K562 (cell line): ENCODE measurements at regions not wholly inside any gene's neighbourhood (a gene's known extent, or its start where the extent isn't known, plus 50 kb on each side); places are given as distances from the start of the nearest gene placed in this dataset.
A peak's percentile ranks its signal among the peaks of the same experiment; 100 is the strongest.

Experiments
- ADNP ChIP-seq: fragments of 200-800 bp; sonication (Bioruptor generic); IDR thresholded peaks from 2 replicates; pipeline ENCODE4 v1.6.1; 2016; ENCODE audit warnings: missing genetic modification characterization, missing compliant biosample characterization
- CBX1 ChIP-seq: sonication (generic); IDR thresholded peaks from 2 replicates; pipeline ENCODE4 v1.6.1; 2016; ENCODE audit warnings: antibody characterized with exemption, low read depth, mild to moderate bottlenecking
- EWSR1 ChIP-seq: fragments of 450-650 bp; IDR thresholded peaks from 2 replicates; pipeline ENCODE4 v1.6.1; 2018; ENCODE audit warnings: borderline replicate concordance, mild to moderate bottlenecking, low read depth, moderate library complexity; ENCODE audit not compliant: partially characterized antibody
- HDAC6 ChIP-seq: IDR thresholded peaks from 2 replicates; pipeline ENCODE4 v1.6.1; 2012; ENCODE audit warnings: low read depth, mild to moderate bottlenecking, control low read depth, inconsistent platforms, low read length, moderate library complexity
- MTA3 ChIP-seq: fragments of 450-650 bp; formaldehyde crosslinking; IDR thresholded peaks from 2 replicates; pipeline ENCODE4 v1.6.1; 2017; ENCODE audit warnings: mild to moderate bottlenecking, borderline replicate concordance
- NELFE ChIP-seq: IDR thresholded peaks from 2 replicates; pipeline ENCODE4 v1.6.1; 2011; ENCODE audit warnings: mild to moderate bottlenecking; ENCODE audit not compliant: insufficient read depth, insufficient read length
- NRF1 ChIP-seq, 2 experiments: fragments of 450-650 bp; IDR thresholded peaks in 1 of 2; conservative IDR thresholded peaks in 1 of 2; 2 replicates each; pipeline ENCODE4 v1.6.1; 2014; ENCODE audit warnings: mild to moderate bottlenecking in 2 of 2
- PCBP1 ChIP-seq: fragments of 200-400 bp; formaldehyde crosslinking; IDR thresholded peaks from 2 replicates; pipeline ENCODE4 v1.6.1; 2018; ENCODE audit warnings: mild to moderate bottlenecking, low read depth, low read length; ENCODE audit not compliant: poor library complexity, severe bottlenecking
- PHF21A ChIP-seq: fragments of 450-650 bp; IDR thresholded peaks from 2 replicates; pipeline ENCODE4 v1.6.1; 2017; ENCODE audit warnings: low read depth, borderline replicate concordance
- SMARCB1 ChIP-seq: IDR thresholded peaks from 2 replicates; pipeline ENCODE4 v1.6.1; 2011; ENCODE audit warnings: improper control_type of control experiment, low read depth; ENCODE audit not compliant: insufficient read length
- ZNF217 ChIP-seq: sonication (generic); formaldehyde crosslinking; IDR thresholded peaks from 2 replicates; pipeline ENCODE4 v1.8.0; 2022; ENCODE audit warnings: mild to moderate bottlenecking, missing genetic modification reagents
- ZNF589 ChIP-seq: fragments of 200-800 bp; sonication (Bioruptor generic); IDR thresholded peaks from 2 replicates; pipeline ENCODE4 v1.6.1; 2016; ENCODE audit warnings: low read depth, missing genetic modification characterization, missing compliant biosample characterization
- ZSCAN32 ChIP-seq: fragments of 450-650 bp; formaldehyde crosslinking; IDR thresholded peaks from 2 replicates; pipeline ENCODE4 v1.4.0; 2020; ENCODE audit warnings: mild to moderate bottlenecking, moderate library complexity
- TF ChIP-seq, protein P1 (sequence below): IDR thresholded peaks from 2 replicates; pipeline ENCODE4 v1.6.1; 2014; ENCODE audit warnings: antibody characterized with exemption
- TF ChIP-seq, protein P2 (sequence below): IDR thresholded peaks from 2 replicates; pipeline ENCODE4 v1.6.1; 2011; ENCODE audit not compliant: insufficient read length; ENCODE audit errors: extremely low read depth
- TF ChIP-seq, protein P3 (sequence below), 2 experiments: fragments of 150-350 bp in 1 of 2; IDR thresholded peaks; 2 replicates each; pipeline ENCODE4 v1.6.1; 2012 to 2016; ENCODE audit warnings: low read depth in 2 of 2, low read length in 2 of 2, mild to moderate bottlenecking in 1 of 2, moderate library complexity in 1 of 2
- TF ChIP-seq, protein P4 (sequence below): fragments of 450-650 bp; conservative IDR thresholded peaks from 2 replicates; pipeline ENCODE4 v1.6.1; 2016; ENCODE audit warnings: missing genetic modification characterization, low read depth, mild to moderate bottlenecking, control low read depth, missing compliant biosample characterization
- TF ChIP-seq, protein P5 (sequence below): fragments of 450-650 bp; formaldehyde crosslinking; IDR thresholded peaks from 2 replicates; pipeline ENCODE4 v1.4.0; 2020; ENCODE audit warnings: mild to moderate bottlenecking, moderate library complexity

DNA sequence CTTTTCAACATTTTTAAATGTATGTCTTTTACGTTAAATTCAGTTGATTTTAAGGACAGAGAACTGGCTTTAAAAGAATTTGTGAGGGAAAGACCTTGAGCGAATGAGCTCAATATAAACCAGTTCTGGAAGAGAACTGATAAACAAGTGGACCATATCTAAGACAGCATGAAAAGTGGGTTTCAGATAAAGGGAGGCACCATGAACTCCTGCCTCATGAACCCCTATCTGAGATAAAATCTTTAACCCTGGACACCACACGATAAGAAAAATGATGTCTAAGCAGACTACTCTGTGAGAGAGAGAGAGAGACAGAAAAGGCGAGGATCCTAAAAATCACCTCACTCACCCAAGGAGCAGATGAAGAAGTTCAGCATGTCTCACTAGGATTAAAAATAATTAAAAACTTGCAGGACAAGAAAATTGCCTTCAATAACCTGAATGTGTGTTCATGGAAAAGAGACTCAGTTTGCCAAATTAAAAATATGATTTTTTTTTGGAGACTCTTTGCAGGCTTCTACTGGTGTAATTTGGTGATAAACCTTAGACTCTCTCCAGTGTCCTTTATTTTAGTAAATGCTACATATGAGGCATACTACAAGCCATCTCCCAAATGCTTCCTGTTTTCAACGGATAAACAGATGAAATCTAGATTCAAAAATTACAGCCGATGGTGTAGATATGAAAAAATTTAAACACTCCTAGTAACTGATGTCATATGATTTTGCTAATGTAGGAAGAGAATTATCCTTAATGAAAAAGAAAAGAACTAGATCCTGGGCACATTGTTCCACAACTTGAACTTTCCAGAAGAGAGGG is 299.5 kb downstream of the ADGB start (continued):
- TF ChIP-seq, protein P1, sequence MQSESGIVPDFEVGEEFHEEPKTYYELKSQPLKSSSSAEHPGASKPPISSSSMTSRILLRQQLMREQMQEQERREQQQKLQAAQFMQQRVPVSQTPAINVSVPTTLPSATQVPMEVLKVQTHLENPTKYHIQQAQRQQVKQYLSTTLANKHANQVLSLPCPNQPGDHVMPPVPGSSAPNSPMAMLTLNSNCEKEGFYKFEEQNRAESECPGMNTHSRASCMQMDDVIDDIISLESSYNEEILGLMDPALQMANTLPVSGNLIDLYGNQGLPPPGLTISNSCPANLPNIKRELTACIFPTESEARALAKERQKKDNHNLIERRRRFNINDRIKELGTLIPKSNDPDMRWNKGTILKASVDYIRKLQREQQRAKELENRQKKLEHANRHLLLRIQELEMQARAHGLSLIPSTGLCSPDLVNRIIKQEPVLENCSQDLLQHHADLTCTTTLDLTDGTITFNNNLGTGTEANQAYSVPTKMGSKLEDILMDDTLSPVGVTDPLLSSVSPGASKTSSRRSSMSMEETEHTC, result no peak; the same call in 1 of the 2 replicates
- TF ChIP-seq, protein P2, sequence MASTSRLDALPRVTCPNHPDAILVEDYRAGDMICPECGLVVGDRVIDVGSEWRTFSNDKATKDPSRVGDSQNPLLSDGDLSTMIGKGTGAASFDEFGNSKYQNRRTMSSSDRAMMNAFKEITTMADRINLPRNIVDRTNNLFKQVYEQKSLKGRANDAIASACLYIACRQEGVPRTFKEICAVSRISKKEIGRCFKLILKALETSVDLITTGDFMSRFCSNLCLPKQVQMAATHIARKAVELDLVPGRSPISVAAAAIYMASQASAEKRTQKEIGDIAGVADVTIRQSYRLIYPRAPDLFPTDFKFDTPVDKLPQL, result no peak
- no peak for TF ChIP-seq NELFE
- no peak for TF ChIP-seq PHF21A
- TF ChIP-seq, protein P3, sequence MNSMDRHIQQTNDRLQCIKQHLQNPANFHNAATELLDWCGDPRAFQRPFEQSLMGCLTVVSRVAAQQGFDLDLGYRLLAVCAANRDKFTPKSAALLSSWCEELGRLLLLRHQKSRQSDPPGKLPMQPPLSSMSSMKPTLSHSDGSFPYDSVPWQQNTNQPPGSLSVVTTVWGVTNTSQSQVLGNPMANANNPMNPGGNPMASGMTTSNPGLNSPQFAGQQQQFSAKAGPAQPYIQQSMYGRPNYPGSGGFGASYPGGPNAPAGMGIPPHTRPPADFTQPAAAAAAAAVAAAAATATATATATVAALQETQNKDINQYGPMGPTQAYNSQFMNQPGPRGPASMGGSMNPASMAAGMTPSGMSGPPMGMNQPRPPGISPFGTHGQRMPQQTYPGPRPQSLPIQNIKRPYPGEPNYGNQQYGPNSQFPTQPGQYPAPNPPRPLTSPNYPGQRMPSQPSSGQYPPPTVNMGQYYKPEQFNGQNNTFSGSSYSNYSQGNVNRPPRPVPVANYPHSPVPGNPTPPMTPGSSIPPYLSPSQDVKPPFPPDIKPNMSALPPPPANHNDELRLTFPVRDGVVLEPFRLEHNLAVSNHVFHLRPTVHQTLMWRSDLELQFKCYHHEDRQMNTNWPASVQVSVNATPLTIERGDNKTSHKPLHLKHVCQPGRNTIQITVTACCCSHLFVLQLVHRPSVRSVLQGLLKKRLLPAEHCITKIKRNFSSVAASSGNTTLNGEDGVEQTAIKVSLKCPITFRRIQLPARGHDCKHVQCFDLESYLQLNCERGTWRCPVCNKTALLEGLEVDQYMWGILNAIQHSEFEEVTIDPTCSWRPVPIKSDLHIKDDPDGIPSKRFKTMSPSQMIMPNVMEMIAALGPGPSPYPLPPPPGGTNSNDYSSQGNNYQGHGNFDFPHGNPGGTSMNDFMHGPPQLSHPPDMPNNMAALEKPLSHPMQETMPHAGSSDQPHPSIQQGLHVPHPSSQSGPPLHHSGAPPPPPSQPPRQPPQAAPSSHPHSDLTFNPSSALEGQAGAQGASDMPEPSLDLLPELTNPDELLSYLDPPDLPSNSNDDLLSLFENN (IDR thresholded peaks at IDR 0.05; ENCODE audit: low read depth in 2 of 2, low read length in 2 of 2), result peak in 1 of 2 experiments; percentile 70; a peak in 1 of 4 replicates
- TF ChIP-seq, protein P4, sequence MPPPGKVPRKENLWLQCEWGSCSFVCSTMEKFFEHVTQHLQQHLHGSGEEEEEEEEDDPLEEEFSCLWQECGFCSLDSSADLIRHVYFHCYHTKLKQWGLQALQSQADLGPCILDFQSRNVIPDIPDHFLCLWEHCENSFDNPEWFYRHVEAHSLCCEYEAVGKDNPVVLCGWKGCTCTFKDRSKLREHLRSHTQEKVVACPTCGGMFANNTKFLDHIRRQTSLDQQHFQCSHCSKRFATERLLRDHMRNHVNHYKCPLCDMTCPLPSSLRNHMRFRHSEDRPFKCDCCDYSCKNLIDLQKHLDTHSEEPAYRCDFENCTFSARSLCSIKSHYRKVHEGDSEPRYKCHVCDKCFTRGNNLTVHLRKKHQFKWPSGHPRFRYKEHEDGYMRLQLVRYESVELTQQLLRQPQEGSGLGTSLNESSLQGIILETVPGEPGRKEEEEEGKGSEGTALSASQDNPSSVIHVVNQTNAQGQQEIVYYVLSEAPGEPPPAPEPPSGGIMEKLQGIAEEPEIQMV (tag), result no peak
- peak; percentile 70 for TF ChIP-seq ADNP (tag)
- no peak for TF ChIP-seq HDAC6
- no peak for TF ChIP-seq ZSCAN32 (CRISPR knock-in tag)
- no peak for TF ChIP-seq PCBP1
- no peak for TF ChIP-seq ZNF589 (CRISPR knock-in tag)
- no peak for TF ChIP-seq EWSR1
- TF ChIP-seq SMARCB1, result no peak
- no peak for TF ChIP-seq CBX1
- TF ChIP-seq, protein P5, sequence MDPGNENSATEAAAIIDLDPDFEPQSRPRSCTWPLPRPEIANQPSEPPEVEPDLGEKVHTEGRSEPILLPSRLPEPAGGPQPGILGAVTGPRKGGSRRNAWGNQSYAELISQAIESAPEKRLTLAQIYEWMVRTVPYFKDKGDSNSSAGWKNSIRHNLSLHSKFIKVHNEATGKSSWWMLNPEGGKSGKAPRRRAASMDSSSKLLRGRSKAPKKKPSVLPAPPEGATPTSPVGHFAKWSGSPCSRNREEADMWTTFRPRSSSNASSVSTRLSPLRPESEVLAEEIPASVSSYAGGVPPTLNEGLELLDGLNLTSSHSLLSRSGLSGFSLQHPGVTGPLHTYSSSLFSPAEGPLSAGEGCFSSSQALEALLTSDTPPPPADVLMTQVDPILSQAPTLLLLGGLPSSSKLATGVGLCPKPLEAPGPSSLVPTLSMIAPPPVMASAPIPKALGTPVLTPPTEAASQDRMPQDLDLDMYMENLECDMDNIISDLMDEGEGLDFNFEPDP (CRISPR knock-in tag), result no peak
- TF ChIP-seq ZNF217 (CRISPR knock-in tag), result no peak
- TF ChIP-seq MTA3, result peak; percentile 72; the same call in 1 of the 2 replicates
- TF ChIP-seq NRF1 (conservative IDR thresholded peaks at IDR 0.05 in 1 of 2, IDR thresholded peaks at IDR 0.05 in 1 of 2), result no peak
